ENCODE measurements at regions not wholly inside any gene's neighbourhood (a gene's known extent, or its start where the extent isn't known, plus 50 kb on each side); places are given as distances from the start of the nearest gene placed in this dataset.

GRCh38 chr6:102853249-102853955 lies 1459.9 kb downstream of the GRIK2 start:
- Histone ChIP-seq H3K36me3 (replicated peaks in 1 of 2) (no peaks in the 10 kb centered on the region), H3K9me3 (replicated peaks in 1 of 3) (no peaks in the 10 kb centered on the region), H3K4me3 (no peak overlapping the region), H3K4me1 (replicated peaks in 1 of 2) (no peaks in the 10 kb centered on the region), H3K27ac (no peak overlapping the region), H3K27me3 (no peaks in the 10 kb centered on the region)
- no peak for DNase-seq
- WGBS, 4 donors = 42 to 58% (median 47%) methylated on average over 2 of the region's 2 CpGs
- no peak for TF ChIP-seq POLR2A (IDR thresholded peaks at IDR 0.05)
- TF ChIP-seq CTCF (IDR thresholded peaks at IDR 0.05) = no peak
- intact Hi-C loops (cut with DNase I) = no loop called here

- H3K36me3 ChIP-seq (replicated peaks in 1 of 2) = no peaks in the 10 kb centered on the region
- no peak overlapping the region for H3K27ac ChIP-seq
- H3K9me3 ChIP-seq (replicated peaks in 1 of 3) = no peaks in the 10 kb centered on the region
- no peaks in the 10 kb centered on the region for H3K4me1 ChIP-seq (replicated peaks in 1 of 2)
- no peak overlapping the region for H3K4me3 ChIP-seq
- TF ChIP-seq POLR2A (IDR thresholded peaks at IDR 0.05) (no peak), CTCF (IDR thresholded peaks at IDR 0.05) (no peak)
- WGBS, 4 donors = 55 to 77% (median 72%) methylated on average over 1 of the region's 1 CpG
- intact Hi-C loops (cut with DNase I) = no loop called here
- DNase-seq = no peak
- H3K27me3 ChIP-seq = no peaks in the 10 kb centered on the region
Measured at GRCh38 chr6:102848796-102849195, 1455.3 kb downstream of the GRIK2 start.

DNA sequence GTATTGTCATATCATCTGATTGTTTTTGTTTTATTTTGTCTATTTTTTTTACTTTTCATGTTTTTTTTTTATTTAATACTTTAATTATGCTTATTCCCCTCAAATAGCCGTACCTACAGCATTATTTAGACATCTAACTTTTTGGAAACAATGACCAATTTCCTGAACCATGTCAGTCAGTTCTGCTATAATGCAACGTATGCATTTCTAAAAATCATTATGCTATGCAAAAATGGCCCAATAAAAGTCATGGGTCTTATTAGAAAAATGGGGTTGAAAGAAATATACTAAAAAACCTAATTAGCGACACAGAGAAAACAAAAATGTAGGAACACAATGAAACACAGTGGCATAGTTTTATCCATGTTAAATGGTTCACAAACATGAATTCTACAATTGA lies 1454.7 kb downstream of the GRIK2 start:
- 60 to 82% (median 73%) methylated on average over 3 of the region's 3 CpGs for WGBS, 4 donors
- no peak overlapping the region for H3K4me3 ChIP-seq
- no peaks in the 10 kb centered on the region for H3K9me3 ChIP-seq (replicated peaks in 1 of 3)
- intact Hi-C loops (cut with DNase I) = no loop called here
- DNase-seq = no peak
- no peak for TF ChIP-seq POLR2A (IDR thresholded peaks at IDR 0.05)
- TF ChIP-seq CTCF (IDR thresholded peaks at IDR 0.05) = no peak
- H3K4me1 ChIP-seq (replicated peaks in 1 of 2) = no peaks in the 10 kb centered on the region
- H3K27ac ChIP-seq = no peak overlapping the region
- no peaks in the 10 kb centered on the region for H3K27me3 ChIP-seq
- no peaks in the 10 kb centered on the region for H3K36me3 ChIP-seq (replicated peaks in 1 of 2)

DNA sequence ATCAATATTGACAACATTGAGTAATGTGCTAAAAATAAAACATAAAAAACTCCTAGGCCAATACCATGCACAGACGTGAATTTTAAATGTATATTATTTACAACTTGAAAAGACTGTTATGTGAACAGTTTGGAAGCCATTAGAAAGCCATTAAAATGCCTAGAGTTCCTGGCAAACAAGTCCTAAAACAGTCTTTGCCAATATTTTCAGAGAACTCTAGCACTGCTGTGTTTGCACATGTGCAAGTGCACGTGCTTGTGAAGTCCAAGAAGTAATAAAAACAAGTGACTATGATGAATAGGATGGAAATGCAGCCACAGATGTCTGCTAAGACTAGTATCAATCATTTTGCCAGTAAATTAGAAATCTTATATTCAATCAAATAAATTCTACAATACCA lies 1447.6 kb downstream of the GRIK2 start:
- Histone ChIP-seq H3K27ac (no peak overlapping the region), H3K4me1 (replicated peaks in 1 of 2) (no peaks in the 10 kb centered on the region), H3K9me3 (replicated peaks in 1 of 3) (no peaks in the 10 kb centered on the region), H3K36me3 (replicated peaks in 1 of 2) (no peaks in the 10 kb centered on the region), H3K27me3 (no peaks in the 10 kb centered on the region), H3K4me3 (no peak overlapping the region)
- no peak for DNase-seq
- intact Hi-C loops (cut with DNase I) = no loop called here
- WGBS, 4 donors = 57 to 65% (median 61%) methylated on average over 2 of the region's 2 CpGs
- TF ChIP-seq CTCF (IDR thresholded peaks at IDR 0.05) = no peak
- no peak for TF ChIP-seq POLR2A (IDR thresholded peaks at IDR 0.05)
